Common myeloid progenitor, CD34-positive (primary cell): ENCODE measurements at regions not wholly inside any gene's neighbourhood (a gene's known extent, or its start where the extent isn't known, plus 50 kb on each side); places are given as distances from the start of the nearest gene placed in this dataset.

Experiments
- CTCF ChIA-PET: fragments of 350-600 bp; sonication (Branson Sonifier 250); formaldehyde crosslinking; loops from one replicate; lab custom pipeline; 2021; ENCODE audit warnings: antibody characterized with exemption; lab: Charles Lee
- POLR2A ChIA-PET: fragments of 350-600 bp; sonication (Branson Sonifier 250); formaldehyde crosslinking; loops from one replicate; lab custom pipeline; 2021; ENCODE audit warnings: antibody characterized with exemption; lab: Charles Lee
- DNase-seq, 3 donors: peaks; one replicate each; pipeline versions ENCODE4 v3.0.0 to v3.0.0-alpha.2; 2013
- H3K27ac ChIP-seq, 2 experiments: 1 replicate in 1 of 2; 2 replicates in 1 of 2; pipeline ENCODE4 v1.7.0; 2013; ENCODE audit warnings: inconsistent platforms in 2 of 2, low read length in 2 of 2, mild to moderate bottlenecking in 2 of 2, low read depth in 1 of 2, moderate library complexity in 1 of 2; ENCODE audit not compliant: severe bottlenecking in 2 of 2, insufficient read depth in 1 of 2, poor library complexity in 1 of 2
- H3K27me3 ChIP-seq, 5 experiments: replicated peaks in 2 of 5; 1 replicate in 3 of 5; 2 replicates in 2 of 5; pipeline versions ENCODE4 v1.6.1 to v1.7.0; 2013; ENCODE audit warnings: low read length in 4 of 5, mild to moderate bottlenecking in 2 of 5, moderate library complexity in 2 of 5, inconsistent platforms in 1 of 5; ENCODE audit not compliant: insufficient read depth in 5 of 5, control insufficient read depth in 4 of 5
- H3K36me3 ChIP-seq, 4 experiments: 1 replicate in 2 of 4; 2 replicates in 2 of 4; pipeline versions ENCODE4 v1.6.1 to v1.7.0; 2013; ENCODE audit warnings: low read length in 3 of 4, control low read depth in 1 of 4, mild to moderate bottlenecking in 1 of 4; ENCODE audit not compliant: control insufficient read depth in 4 of 4, insufficient read depth in 4 of 4
- H3K4me1 ChIP-seq, 4 experiments: 1 replicate in 3 of 4; 2 replicates in 1 of 4; pipeline versions ENCODE4 v1.6.1 to v1.7.1; 2013; ENCODE audit warnings: low read length in 3 of 4, mild to moderate bottlenecking in 3 of 4, control low read depth in 1 of 4, inconsistent platforms in 1 of 4, moderate library complexity in 1 of 4; ENCODE audit not compliant: control insufficient read depth in 4 of 4, insufficient read depth in 4 of 4; ENCODE audit errors: control extremely low read depth in 1 of 4
- H3K4me3 ChIP-seq, 7 experiments: 1 replicate in 4 of 7; 2 replicates in 3 of 7; pipeline versions ENCODE4 v1.5.1 to v1.7.0; 2013; ENCODE audit warnings: mild to moderate bottlenecking in 7 of 7, low read length in 6 of 7, moderate library complexity in 6 of 7, inconsistent platforms in 2 of 7, low read depth in 2 of 7, control low read depth in 1 of 7; ENCODE audit not compliant: insufficient read depth in 4 of 7, control insufficient read depth in 1 of 7; ENCODE audit errors: extremely low read depth in 1 of 7
- H3K9me3 ChIP-seq, 5 experiments: 1 replicate in 4 of 5; 2 replicates in 1 of 5; pipeline versions ENCODE4 v1.6.1 to v1.7.1; 2013; ENCODE audit warnings: low read length in 4 of 5, mild to moderate bottlenecking in 2 of 5, inconsistent platforms in 1 of 5, low read depth in 1 of 5, moderate library complexity in 1 of 5; ENCODE audit not compliant: control insufficient read depth in 4 of 5, insufficient read depth in 2 of 5; ENCODE audit errors: control extremely low read depth in 1 of 5
- WGBS: methylation state at CpG from one replicate; pipeline ENCODE4 v1.1.5; 2013; ENCODE audit not compliant: insufficient coverage; 5-methylcytosine and 5-hydroxymethylcytosine counted together

DNA sequence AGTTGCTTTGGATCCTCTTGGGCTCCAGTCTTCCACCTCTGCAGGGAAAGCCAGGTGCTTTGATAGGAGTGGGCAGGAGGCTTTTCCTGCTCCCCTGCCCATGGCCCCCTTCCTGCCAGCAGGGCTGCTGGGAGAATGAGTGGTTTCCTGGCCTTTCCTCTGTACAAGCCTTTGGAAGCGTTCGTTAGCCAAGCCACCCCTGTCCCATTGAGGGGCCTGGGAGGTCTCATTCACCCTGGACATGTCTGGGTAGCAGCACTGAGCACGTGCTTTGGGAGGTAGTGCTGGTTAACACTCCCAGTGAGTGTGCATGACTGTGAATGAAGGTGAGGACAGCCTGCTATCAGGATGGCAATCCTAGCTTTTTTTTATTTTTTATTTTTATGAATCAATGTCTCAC, 118.5 kb upstream of the CACNA1E start:
- Histone ChIP-seq H3K9me3 (no peaks in the 10 kb centered on the region), H3K4me1 (no peaks in the 10 kb centered on the region), H3K27ac (no peak overlapping the region), H3K36me3 (no peaks in the 10 kb centered on the region), H3K27me3 (peaks cover 0 to 2% (median 0%) of the 10 kb centered on the region in 5 experiments), H3K4me3 (no peak overlapping the region)
- ChIA-PET CTCF (no interaction called here), POLR2A (no interaction called here)
- WGBS = 100% methylated on average over 2 of the region's 3 CpGs
- no peak for DNase-seq

DNA sequence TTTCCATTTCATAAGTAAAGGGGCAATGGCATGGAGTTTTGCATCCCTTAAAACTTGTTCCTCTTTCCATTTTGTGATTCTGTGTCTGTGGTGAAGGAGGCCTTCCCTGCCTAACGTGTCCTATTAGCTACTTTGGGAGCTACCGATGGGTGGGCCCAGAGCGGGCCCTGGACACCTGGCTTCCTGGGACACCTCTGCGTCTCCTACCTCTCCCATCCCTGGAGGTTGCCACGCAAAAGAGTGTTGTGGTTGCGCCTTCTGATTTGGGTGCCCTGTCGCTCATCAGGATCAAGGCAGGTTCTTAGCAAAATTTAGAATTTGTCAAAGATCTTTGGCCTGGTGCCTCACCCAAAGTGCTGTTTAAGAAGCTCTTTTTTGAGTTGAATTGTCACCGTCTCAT, 116.4 kb upstream of the CACNA1E start:
- POLR2A ChIA-PET = no interaction called here
- CTCF ChIA-PET = no interaction called here
- Histone ChIP-seq H3K36me3 (no peaks in the 10 kb centered on the region), H3K4me3 (no peak overlapping the region), H3K9me3 (peaks cover 0 to 2% (median 0%) of the 10 kb centered on the region in 5 experiments), H3K27ac (no peak overlapping the region), H3K27me3 (peaks cover 0 to 2% (median 0%) of the 10 kb centered on the region in 5 experiments), H3K4me1 (no peaks in the 10 kb centered on the region)
- DNase-seq = no peak
- 93% methylated on average over 8 of the region's 8 CpGs for WGBS

DNA sequence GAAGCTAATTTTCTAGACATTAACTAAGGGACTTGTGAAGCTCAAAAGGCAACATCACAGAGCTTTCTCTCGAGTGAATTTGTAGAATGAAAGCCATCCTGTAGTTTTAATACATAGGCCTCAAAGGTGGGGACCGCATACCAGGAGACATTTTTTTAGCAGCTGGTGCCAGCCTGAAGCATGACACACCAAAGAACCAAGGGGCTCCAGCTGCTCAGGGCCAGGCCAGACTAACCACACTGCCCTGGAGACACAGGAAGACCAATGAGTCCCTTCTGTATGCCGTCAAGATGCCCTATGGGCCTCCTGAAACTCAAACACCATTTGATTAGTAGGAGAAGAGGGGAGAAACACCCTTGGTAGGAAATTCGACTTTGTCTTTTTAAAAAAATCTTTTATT, 113.9 kb upstream of the CACNA1E start:
- no peak for DNase-seq
- ChIA-PET CTCF (interaction anchor here (0.6 kb wide), 1 partner anchor 37 kb away, joined by 3 read pairs; no protein-coding TSS in a partner anchor), POLR2A (no interaction called here)
- Histone ChIP-seq H3K36me3 (no peaks in the 10 kb centered on the region), H3K27me3 (no peaks in the 10 kb centered on the region), H3K4me1 (no peaks in the 10 kb centered on the region), H3K9me3 (peaks cover 0 to 2% (median 0%) of the 10 kb centered on the region in 5 experiments), H3K4me3 (no peak overlapping the region), H3K27ac (no peak overlapping the region)
- 94% methylated on average over 3 of the region's 4 CpGs for WGBS

DNA sequence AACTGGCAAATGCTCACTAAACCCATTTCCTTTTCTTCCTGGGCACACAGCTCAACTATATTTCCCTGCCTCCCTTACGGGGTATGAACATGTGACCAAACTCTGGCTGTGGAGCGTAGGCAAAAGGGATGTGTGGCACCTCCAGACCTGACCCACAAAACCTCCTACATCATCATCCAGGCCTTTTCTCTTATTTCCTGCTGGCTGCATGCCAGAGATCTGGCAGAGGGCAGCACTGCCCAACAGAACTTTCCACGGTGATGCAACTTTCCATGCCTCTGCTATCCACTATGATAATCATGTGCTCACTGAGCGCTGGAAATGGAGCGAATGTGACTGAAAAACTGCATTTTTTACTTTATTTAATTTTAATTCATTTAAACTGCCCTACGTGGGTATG, 99.6 kb upstream of the CACNA1E start:
- POLR2A ChIA-PET = no interaction called here

DNA sequence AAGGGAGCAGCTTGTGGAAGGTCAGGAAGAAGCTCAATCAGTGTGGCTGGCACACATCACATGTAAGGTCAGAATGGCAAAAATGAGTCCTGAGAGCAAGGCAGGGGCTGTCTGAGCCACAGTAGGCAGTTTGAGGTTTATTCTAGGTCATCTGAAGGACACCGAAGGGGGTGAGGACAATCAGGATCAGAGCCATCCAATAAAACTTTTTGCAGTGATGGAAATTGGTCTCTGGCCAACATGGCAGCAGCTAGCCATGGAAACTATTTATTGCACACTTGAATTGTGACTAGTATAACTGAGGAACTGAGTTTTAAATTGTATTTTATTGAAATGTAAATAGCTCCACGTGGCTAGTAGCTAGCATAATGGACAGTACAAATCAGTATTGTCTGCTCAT, 97.0 kb upstream of the CACNA1E start:
- Histone ChIP-seq H3K36me3 (no peaks in the 10 kb centered on the region), H3K27ac (no peak overlapping the region), H3K4me1 (peaks cover 0 to 7% (median 0%) of the 10 kb centered on the region in 4 experiments), H3K4me3 (no peak overlapping the region), H3K9me3 (no peaks in the 10 kb centered on the region), H3K27me3 (peaks cover 0 to 17% (median 2%) of the 10 kb centered on the region in 5 experiments)
- ChIA-PET POLR2A (no interaction called here), CTCF (no interaction called here)
- WGBS = 100% methylated on average over 1 of the region's 2 CpGs
- DNase-seq = no peak

More for the DNA sequence above, 99.6 kb upstream of the CACNA1E start:
- DNase-seq = peak in 2 of 3 donors; percentile 1 to 15
- Histone ChIP-seq H3K27ac (no peak overlapping the region), H3K4me1 (peaks cover 0 to 7% (median 0%) of the 10 kb centered on the region in 4 experiments), H3K4me3 (no peak overlapping the region), H3K36me3 (no peaks in the 10 kb centered on the region), H3K27me3 (peaks cover 0 to 3% (median 0%) of the 10 kb centered on the region in 5 experiments), H3K9me3 (peaks cover 0 to 5% (median 3%) of the 10 kb centered on the region in 5 experiments)
- 31% methylated on average over 3 of the region's 6 CpGs for WGBS
- CTCF ChIA-PET = no interaction called here

DNA sequence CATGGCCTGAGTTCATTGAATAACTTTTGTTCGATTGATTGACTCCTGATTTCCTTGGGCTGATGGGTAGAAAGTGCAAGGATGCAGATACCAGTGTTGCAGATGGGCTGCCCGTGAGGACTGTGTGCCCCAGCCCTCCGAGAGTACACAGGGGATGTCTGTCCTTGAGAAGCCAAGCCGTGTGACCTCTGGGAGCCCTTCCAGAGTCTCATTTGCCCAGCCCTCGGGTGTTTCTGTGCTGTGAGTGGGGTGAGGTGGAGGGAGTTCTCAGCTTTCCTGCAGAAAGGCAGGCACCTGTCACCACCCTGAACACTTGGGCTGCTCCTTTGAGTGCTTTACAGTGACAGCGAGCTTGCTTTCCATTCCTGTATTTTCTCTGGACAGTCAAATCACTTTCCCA, 96.4 kb upstream of the CACNA1E start:
- 100% methylated on average over 6 of the region's 6 CpGs for WGBS
- H3K4me3 ChIP-seq = no peak overlapping the region
- no peaks in the 10 kb centered on the region for H3K9me3 ChIP-seq
- peaks cover 0 to 23% (median 3%) of the 10 kb centered on the region in 5 experiments for H3K27me3 ChIP-seq
- ChIA-PET CTCF (no interaction called here), POLR2A (no interaction called here)
- H3K27ac ChIP-seq = no peak overlapping the region
- DNase-seq = no peak
- peaks cover 0 to 7% (median 0%) of the 10 kb centered on the region in 4 experiments for H3K4me1 ChIP-seq
- no peaks in the 10 kb centered on the region for H3K36me3 ChIP-seq

DNA sequence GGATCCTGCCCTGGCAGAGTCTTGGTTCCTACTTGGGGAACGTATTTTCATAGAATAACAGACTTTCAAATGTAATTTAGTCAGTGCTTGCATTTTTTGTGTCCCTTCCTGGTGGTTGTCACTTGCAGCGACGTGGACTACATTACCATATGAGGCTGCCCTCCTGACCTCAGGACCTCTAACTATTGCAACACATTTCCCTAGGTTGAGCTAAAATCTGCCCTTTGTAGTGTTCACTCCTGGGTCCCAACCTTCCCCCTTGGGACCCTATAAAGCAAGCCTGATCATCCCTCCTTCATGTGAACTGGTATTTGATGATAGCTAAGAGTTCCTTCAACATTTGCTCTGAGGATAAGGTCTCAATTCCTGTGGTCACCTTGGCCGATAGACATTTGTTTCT, 95.6 kb upstream of the CACNA1E start:
- H3K9me3 ChIP-seq = no peaks in the 10 kb centered on the region
- ChIA-PET CTCF (no interaction called here), POLR2A (no interaction called here)
- no peaks in the 10 kb centered on the region for H3K36me3 ChIP-seq
- no peak overlapping the region for H3K4me3 ChIP-seq
- 78% methylated on average over 4 of the region's 4 CpGs for WGBS
- peaks cover 0 to 7% (median 0%) of the 10 kb centered on the region in 4 experiments for H3K4me1 ChIP-seq
- no peak overlapping the region for H3K27ac ChIP-seq
- no peak for DNase-seq
- H3K27me3 ChIP-seq = peaks cover 0 to 24% (median 3%) of the 10 kb centered on the region in 5 experiments
